Endothelial cell of umbilical vein (primary cell): ENCODE measurements at regions not wholly inside any gene's neighbourhood (a gene's known extent, or its start where the extent isn't known, plus 50 kb on each side); places are given as distances from the start of the nearest gene placed in this dataset.

Experiments
- BruUV-seq: library from RNA; stranded (reverse); fragments of 400-500 nt; replicated peaks from 2 replicates; lab custom pipeline; 2021; lab: Mats Ljungman, UMichigan
- CTCF ChIA-PET: fragments of 300-600, 350-600 bp; sonication (Branson Sonifier 250); formaldehyde crosslinking; loops from one replicate; lab custom pipeline; 2021; ENCODE audit warnings: antibody characterized with exemption, inconsistent platforms; lab: Charles Lee
- POLR2A ChIA-PET: fragments of 300-600, 350-600 bp; sonication (Branson Sonifier 250); formaldehyde crosslinking; loops from one replicate; lab custom pipeline; 2021; ENCODE audit warnings: antibody characterized with exemption, inconsistent platforms; lab: Charles Lee
- DNase-seq: peaks from one replicate; pipeline ENCODE4 v3.0.0-alpha.2; 2011; ENCODE audit warnings: low read depth, low spot score
- FAIRE-seq: peaks from 2 replicates; lab custom pipeline; 2011; peaks lifted over from hg19 to GRCh38; lab: Jason Lieb, UNC
- H2AFZ ChIP-seq: 2 replicates; pipeline ENCODE4 v1.6.0; 2012; ENCODE audit warnings: low read depth, low read length, control low read depth, inconsistent platforms
- H3K27ac ChIP-seq: 2 replicates; pipeline ENCODE4 v1.5.1; 2011; ENCODE audit warnings: low read depth, mild to moderate bottlenecking, control low read depth, low read length, moderate library complexity; ENCODE audit not compliant: insufficient read depth
- H3K27me3 ChIP-seq, 2 experiments: 2 replicates each; pipeline versions ENCODE4 v1.6.0 to v1.6.1; 2011; ENCODE audit warnings: low read length in 2 of 2, mixed read lengths in 1 of 2; ENCODE audit not compliant: control insufficient read depth in 2 of 2, insufficient read depth in 2 of 2
- H3K36me3 ChIP-seq, 2 experiments: 2 replicates in 1 of 2; 3 replicates in 1 of 2; pipeline ENCODE4 v1.5.1; 2011; ENCODE audit warnings: low read length in 2 of 2, mild to moderate bottlenecking in 1 of 2, moderate library complexity in 1 of 2; ENCODE audit not compliant: control insufficient read depth in 2 of 2, insufficient read depth in 2 of 2; ENCODE audit errors: extremely low read depth in 1 of 2
- H3K4me1 ChIP-seq: 3 replicates; pipeline ENCODE4 v1.5.1; 2011; ENCODE audit warnings: mild to moderate bottlenecking, low read length; ENCODE audit not compliant: control insufficient read depth, insufficient read depth; ENCODE audit errors: extremely low read depth
- H3K4me2 ChIP-seq: 2 replicates; pipeline ENCODE4 v1.6.1; 2011; ENCODE audit warnings: low read length, control low read depth, mixed read lengths; ENCODE audit not compliant: insufficient read depth
- H3K4me3 ChIP-seq, 3 experiments: fragments of 200-600 bp in 1 of 3; sonication (generic), shearing (Covaris generic) in 1 of 3; replicated peaks in 1 of 3; 2 replicates each; pipeline ENCODE4 v1.5.1; 2011 to 2016; ENCODE audit warnings: control low read depth in 3 of 3, low read length in 3 of 3, mild to moderate bottlenecking in 2 of 3, inconsistent platforms in 1 of 3, low read depth in 1 of 3, moderate library complexity in 1 of 3; ENCODE audit not compliant: insufficient read depth in 1 of 3
- H3K79me2 ChIP-seq: 2 replicates; pipeline ENCODE4 v1.6.0; 2012; ENCODE audit warnings: low read length, inconsistent platforms; ENCODE audit not compliant: control insufficient read depth, insufficient read depth
- H3K9ac ChIP-seq: replicated peaks from 2 replicates; pipeline ENCODE3; 2011; ENCODE audit warnings: low read length, control low read depth; ENCODE audit not compliant: insufficient read depth; ENCODE audit errors: extremely low read depth
- H3K9me1 ChIP-seq: replicated peaks from 3 replicates; pipeline ENCODE4 v1.6.0; 2011; ENCODE audit warnings: mild to moderate bottlenecking, low read length; ENCODE audit not compliant: control insufficient read depth, insufficient read depth; ENCODE audit errors: extremely low read depth
- H3K9me3 ChIP-seq: replicated peaks from 2 replicates; pipeline ENCODE4 v1.5.1; 2012; ENCODE audit warnings: low read length, inconsistent platforms; ENCODE audit not compliant: control insufficient read depth, insufficient read depth
- H4K20me1 ChIP-seq: replicated peaks from 2 replicates; pipeline ENCODE3; 2011; ENCODE audit warnings: mild to moderate bottlenecking, low read length; ENCODE audit not compliant: control insufficient read depth, insufficient read depth; ENCODE audit errors: extremely low read depth
- EZH2 ChIP-seq: IDR thresholded peaks from 2 replicates; pipeline ENCODE4 v1.6.1; 2012; ENCODE audit warnings: borderline replicate concordance, low read depth, mild to moderate bottlenecking, moderate library complexity, low read length, inconsistent platforms; ENCODE audit not compliant: severe bottlenecking
- FOS ChIP-seq: IDR thresholded peaks from 2 replicates; pipeline ENCODE4 v1.6.1; 2011; ENCODE audit warnings: mild to moderate bottlenecking, low read length, moderate library complexity, borderline replicate concordance; ENCODE audit not compliant: insufficient read depth
- GATA2 ChIP-seq: IDR thresholded peaks from 2 replicates; pipeline ENCODE4 v1.7.0; 2011; ENCODE audit warnings: low read depth, mild to moderate bottlenecking, moderate library complexity, mixed read lengths, low read length; ENCODE audit not compliant: insufficient read length, insufficient read depth
- JUN ChIP-seq: IDR thresholded peaks from 2 replicates; pipeline ENCODE4 v1.6.1; 2011; ENCODE audit warnings: borderline replicate concordance, low read depth; ENCODE audit not compliant: insufficient read length, insufficient read depth
- MYC ChIP-seq: IDR thresholded peaks from one replicate; pipeline ENCODE4 v1.6.1; 2011; ENCODE audit warnings: mild to moderate bottlenecking, low read depth, low read length
- POLR2A ChIP-seq: IDR thresholded peaks from 2 replicates; pipeline ENCODE4 v1.6.1; 2012; ENCODE audit warnings: low read depth, mild to moderate bottlenecking, control low read depth, low read length
- POLR2AphosphoS5 ChIP-seq: IDR thresholded peaks from 2 replicates; pipeline ENCODE4 v1.6.1; 2012; ENCODE audit warnings: low read depth, mild to moderate bottlenecking, control low read depth, low read length, moderate library complexity; ENCODE audit not compliant: insufficient read depth
- dilution Hi-C: fragments of 300-500 bp; cut with MboI; formaldehyde crosslinking; loops from one replicate; pipeline ENCODE4 v1.15.0; 2019; ENCODE audit warnings: low sequenced_read_pairs; ENCODE audit not compliant: extremely low pct_ligation_motif_present
- intact Hi-C: fragments of 100-400 bp; cut with micrococcal nuclease; formaldehyde crosslinking; loops from one replicate; pipeline ENCODE4 v1.10.0; 2022
- TF ChIP-seq, protein P1 (sequence below): IDR thresholded peaks from 2 replicates; pipeline ENCODE4 v1.6.1; 2011; ENCODE audit not compliant: insufficient read depth, insufficient read length
- TF ChIP-seq, protein P2 (sequence below), 2 donors: IDR thresholded peaks; 1 replicate in 1 of 2; 2 replicates in 1 of 2; pipeline ENCODE4 v1.5.1; 2011; ENCODE audit warnings: low read length in 2 of 2, mild to moderate bottlenecking in 2 of 2, moderate library complexity in 2 of 2, control low read depth in 1 of 2, inconsistent platforms in 1 of 2, low read depth in 1 of 2; ENCODE audit not compliant: insufficient read depth in 1 of 2; ENCODE audit errors: extremely low read depth in 1 of 2

DNA sequence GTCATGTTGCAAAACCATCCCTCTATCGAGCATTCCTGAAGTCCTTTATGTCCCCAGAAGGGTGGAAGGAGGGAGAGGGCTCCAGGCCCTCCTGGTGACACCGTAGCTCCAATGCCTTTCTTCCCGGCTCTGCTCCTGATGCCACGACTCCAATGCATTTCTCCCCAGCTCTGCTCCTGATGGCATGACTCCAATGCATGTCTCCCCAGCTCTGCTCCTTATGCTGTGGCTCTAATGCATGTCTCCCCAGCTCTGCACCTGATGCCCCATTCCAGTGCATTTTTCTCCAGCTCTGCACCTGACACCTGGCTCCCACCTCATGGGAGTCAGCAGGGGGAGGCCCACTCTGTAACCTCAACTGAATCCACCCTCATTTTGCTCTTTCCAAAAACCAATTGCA is 153.0 kb upstream of the SALL3 start:
- intact Hi-C loops: no loop called here
- ChIA-PET POLR2A (no interaction called here), CTCF (no interaction called here)
- FAIRE-seq (no peak), DNase-seq (no peak)
- Histone ChIP-seq H2AFZ (no peak overlapping the region), H3K4me1 (no peaks in the 10 kb centered on the region), H3K4me3 (no peak overlapping the region), H3K4me2 (no peak overlapping the region), H3K9me3 (peaks cover 8% of the 10 kb centered on the region), H3K9me1 (no peaks in the 10 kb centered on the region), H3K9ac (no peak overlapping the region), H3K36me3 (no peaks in the 10 kb centered on the region), H4K20me1 (no peaks in the 10 kb centered on the region), H3K79me2 (no peaks in the 10 kb centered on the region), H3K27ac (no peak overlapping the region), H3K27me3 (no peaks in the 10 kb centered on the region)
- BruUV-seq: no TSS peak
- dilution Hi-C loops: no loop called here
- TF ChIP-seq EZH2 (no peak), MYC (no peak), FOS (no peak), GATA2 (no peak), POLR2A (no peak), POLR2AphosphoS5 (no peak), JUN (no peak)
- TF ChIP-seq, protein P1, sequence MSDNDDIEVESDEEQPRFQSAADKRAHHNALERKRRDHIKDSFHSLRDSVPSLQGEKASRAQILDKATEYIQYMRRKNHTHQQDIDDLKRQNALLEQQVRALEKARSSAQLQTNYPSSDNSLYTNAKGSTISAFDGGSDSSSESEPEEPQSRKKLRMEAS: no peak
- TF ChIP-seq, protein P2, sequence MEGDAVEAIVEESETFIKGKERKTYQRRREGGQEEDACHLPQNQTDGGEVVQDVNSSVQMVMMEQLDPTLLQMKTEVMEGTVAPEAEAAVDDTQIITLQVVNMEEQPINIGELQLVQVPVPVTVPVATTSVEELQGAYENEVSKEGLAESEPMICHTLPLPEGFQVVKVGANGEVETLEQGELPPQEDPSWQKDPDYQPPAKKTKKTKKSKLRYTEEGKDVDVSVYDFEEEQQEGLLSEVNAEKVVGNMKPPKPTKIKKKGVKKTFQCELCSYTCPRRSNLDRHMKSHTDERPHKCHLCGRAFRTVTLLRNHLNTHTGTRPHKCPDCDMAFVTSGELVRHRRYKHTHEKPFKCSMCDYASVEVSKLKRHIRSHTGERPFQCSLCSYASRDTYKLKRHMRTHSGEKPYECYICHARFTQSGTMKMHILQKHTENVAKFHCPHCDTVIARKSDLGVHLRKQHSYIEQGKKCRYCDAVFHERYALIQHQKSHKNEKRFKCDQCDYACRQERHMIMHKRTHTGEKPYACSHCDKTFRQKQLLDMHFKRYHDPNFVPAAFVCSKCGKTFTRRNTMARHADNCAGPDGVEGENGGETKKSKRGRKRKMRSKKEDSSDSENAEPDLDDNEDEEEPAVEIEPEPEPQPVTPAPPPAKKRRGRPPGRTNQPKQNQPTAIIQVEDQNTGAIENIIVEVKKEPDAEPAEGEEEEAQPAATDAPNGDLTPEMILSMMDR (IDR thresholded peaks at IDR 0.05; ENCODE audit: extremely low read depth in 1 of 2, insufficient read depth in 1 of 2, low read depth in 1 of 2, low read length in 2 of 2): no peak
